AG04450 (cell line): ENCODE measurements at regions not wholly inside any gene's neighbourhood (a gene's known extent, or its start where the extent isn't known, plus 50 kb on each side); places are given as distances from the start of the nearest gene placed in this dataset.

Experiments
- CTCF ChIA-PET: fragments of 300-600, 350-600 bp; formaldehyde crosslinking; extraction: SDS; loops from one replicate; lab custom pipeline; 2022; ENCODE audit warnings: antibody characterized with exemption, inconsistent platforms; lab: Charles Lee
- POLR2A ChIA-PET: fragments of 350-600 bp; formaldehyde crosslinking; extraction: SDS; loops from one replicate; lab custom pipeline; 2021; ENCODE audit warnings: antibody characterized with exemption, inconsistent platforms; lab: Yijun Ruan, JAX
- DNase-seq: peaks from one replicate; pipeline ENCODE4 v3.0.0-alpha.2; 2011; ENCODE audit warnings: low read depth, low spot score
- H3K27ac ChIP-seq: one replicate; pipeline ENCODE4 v1.5.1; 2012; ENCODE audit warnings: low read depth, low read length, control low read depth
- H3K27me3 ChIP-seq: one replicate; pipeline ENCODE4 v1.6.0; 2012; ENCODE audit warnings: low read length; ENCODE audit not compliant: control insufficient read depth, insufficient read depth
- H3K4me3 ChIP-seq: 2 replicates; pipeline ENCODE4 v1.5.1; 2011; ENCODE audit warnings: mild to moderate bottlenecking, low read depth, low read length, control low read depth
- H3K9me3 ChIP-seq: 2 replicates; pipeline ENCODE4 v1.5.1; 2012; ENCODE audit warnings: low read length; ENCODE audit not compliant: control insufficient read depth, insufficient read depth
- TF ChIP-seq, protein P1 (sequence below): IDR thresholded peaks from 2 replicates; pipeline ENCODE4 v1.5.1; 2011; ENCODE audit warnings: low read depth, low read length, control low read depth, inconsistent platforms

DNA sequence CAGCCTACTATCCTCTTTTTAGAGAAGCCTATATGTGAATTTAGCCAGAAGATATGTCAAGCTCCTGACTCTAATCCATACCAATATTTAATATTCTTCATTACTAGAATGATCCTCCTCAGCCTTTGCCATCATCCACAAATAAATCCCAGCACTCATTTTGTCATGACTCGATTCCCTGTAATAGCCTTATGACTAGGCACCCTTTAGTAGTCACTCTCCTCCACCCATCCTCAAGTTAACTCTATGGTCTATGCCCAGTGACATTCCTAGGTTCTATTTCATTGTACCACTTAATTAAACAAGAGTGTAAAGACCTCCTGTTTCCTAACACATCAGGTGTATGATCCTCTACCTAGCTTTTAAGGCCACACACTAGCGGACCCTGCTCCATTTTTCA is 450.4 kb upstream of the CITED2 start:
- H3K27me3 ChIP-seq, result no peaks in the 10 kb centered on the region
- TF ChIP-seq, protein P1, sequence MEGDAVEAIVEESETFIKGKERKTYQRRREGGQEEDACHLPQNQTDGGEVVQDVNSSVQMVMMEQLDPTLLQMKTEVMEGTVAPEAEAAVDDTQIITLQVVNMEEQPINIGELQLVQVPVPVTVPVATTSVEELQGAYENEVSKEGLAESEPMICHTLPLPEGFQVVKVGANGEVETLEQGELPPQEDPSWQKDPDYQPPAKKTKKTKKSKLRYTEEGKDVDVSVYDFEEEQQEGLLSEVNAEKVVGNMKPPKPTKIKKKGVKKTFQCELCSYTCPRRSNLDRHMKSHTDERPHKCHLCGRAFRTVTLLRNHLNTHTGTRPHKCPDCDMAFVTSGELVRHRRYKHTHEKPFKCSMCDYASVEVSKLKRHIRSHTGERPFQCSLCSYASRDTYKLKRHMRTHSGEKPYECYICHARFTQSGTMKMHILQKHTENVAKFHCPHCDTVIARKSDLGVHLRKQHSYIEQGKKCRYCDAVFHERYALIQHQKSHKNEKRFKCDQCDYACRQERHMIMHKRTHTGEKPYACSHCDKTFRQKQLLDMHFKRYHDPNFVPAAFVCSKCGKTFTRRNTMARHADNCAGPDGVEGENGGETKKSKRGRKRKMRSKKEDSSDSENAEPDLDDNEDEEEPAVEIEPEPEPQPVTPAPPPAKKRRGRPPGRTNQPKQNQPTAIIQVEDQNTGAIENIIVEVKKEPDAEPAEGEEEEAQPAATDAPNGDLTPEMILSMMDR, result no peak
- no peak overlapping the region for H3K27ac ChIP-seq
- POLR2A ChIA-PET, result no interaction called here
- CTCF ChIA-PET, result no interaction called here
- H3K9me3 ChIP-seq, result peaks cover 3% of the 10 kb centered on the region; the same call in 1 of the 2 replicates
- no peak for DNase-seq
- no peak overlapping the region for H3K4me3 ChIP-seq

DNA sequence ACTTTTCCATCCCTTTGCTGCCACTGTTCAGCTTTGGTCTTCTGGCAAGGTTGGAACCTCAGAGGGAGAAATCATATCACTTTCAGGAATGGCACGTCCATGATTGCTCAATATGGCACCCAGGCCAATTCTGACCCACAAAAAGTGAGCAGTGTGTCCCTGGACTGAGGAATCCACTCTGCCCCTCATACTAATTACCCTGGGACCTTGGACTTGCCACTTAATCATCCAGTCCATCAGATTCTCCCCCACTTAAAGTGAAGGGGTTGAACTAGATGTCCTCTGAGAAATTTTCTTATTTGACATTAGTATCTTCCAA is 449.3 kb upstream of the CITED2 start:
- CTCF ChIA-PET, result no interaction called here

DNA sequence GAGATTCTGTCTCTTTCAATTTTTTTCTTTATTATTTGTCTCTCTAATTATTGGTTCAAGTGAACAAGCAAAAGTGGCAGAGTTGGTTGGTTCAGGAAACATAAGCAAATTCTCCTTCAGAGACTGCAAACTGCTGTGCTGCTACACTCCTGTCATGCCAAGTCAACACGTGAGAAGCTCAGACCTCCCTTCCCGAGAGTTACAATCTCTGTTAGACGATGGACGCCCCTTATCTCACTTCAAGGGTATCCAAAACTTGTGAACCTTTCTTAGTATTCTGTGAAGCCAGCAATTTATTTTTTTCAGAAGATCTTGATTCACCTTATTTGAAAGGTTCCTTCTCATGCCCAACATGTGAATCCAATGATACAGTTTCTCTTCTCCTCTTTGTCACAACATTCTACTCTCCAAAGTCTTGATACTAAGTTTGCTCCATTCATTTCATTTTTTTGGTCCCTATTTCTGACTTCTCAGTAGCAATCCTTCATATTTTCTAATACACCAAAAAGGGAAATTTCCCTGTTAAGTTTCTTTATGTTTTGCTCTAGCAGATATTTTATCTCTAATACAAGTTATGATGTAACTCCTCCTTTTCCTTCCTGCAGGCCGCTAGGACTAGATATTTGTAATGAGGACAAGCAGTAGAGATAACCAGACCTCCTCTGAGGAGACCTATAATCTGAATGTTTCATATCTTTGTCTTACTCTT is 448.8 kb upstream of the CITED2 start:
- POLR2A ChIA-PET, result no interaction called here
- no peak for DNase-seq
- H3K27me3 ChIP-seq, result no peaks in the 10 kb centered on the region
- CTCF ChIA-PET, result no interaction called here
- TF ChIP-seq, protein P1, result no peak
- H3K9me3 ChIP-seq, result peaks cover 3% of the 10 kb centered on the region; the same call in 1 of the 2 replicates
- H3K4me3 ChIP-seq, result no peak overlapping the region
- H3K27ac ChIP-seq, result no peak overlapping the region

More for the DNA sequence above, 449.3 kb upstream of the CITED2 start:
- Histone ChIP-seq H3K27ac (no peak overlapping the region), H3K9me3 (peaks cover 3% of the 10 kb centered on the region; the same call in 1 of the 2 replicates), H3K4me3 (no peak overlapping the region), H3K27me3 (no peaks in the 10 kb centered on the region)
- no peak for DNase-seq
- POLR2A ChIA-PET, result no interaction called here
- TF ChIP-seq, protein P1, result no peak

DNA sequence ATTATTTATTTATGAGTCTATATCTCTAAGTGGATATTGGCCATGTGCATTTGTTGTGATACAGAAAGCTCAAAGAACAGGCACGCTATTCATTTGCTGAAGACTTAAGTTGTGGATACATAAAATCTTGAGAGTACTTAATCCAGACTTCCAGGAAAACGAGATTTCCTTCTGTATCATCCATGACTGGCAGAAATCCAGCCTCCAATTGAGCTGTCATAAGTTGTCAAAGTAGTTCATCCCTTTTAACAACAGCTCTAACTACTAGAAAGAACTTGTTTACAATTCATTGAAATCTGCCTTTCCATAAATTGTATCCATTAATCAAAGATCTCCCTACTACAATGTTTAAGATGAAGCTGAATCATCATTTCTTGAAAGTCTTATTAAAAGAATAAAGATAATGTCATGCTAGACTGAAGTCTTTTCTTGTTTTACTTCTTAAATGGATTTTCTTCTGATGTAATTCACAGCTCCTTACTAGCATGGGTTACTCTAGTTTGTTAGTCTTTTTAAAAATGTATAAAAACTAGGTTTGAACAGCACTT is 447.3 kb upstream of the CITED2 start:
- Histone ChIP-seq H3K4me3 (no peak overlapping the region), H3K9me3 (peaks cover 3% of the 10 kb centered on the region; the same call in 1 of the 2 replicates), H3K27me3 (no peaks in the 10 kb centered on the region), H3K27ac (no peak overlapping the region)
- ChIA-PET POLR2A (no interaction called here), CTCF (no interaction called here)
- TF ChIP-seq, protein P1, result no peak
- DNase-seq, result no peak

DNA sequence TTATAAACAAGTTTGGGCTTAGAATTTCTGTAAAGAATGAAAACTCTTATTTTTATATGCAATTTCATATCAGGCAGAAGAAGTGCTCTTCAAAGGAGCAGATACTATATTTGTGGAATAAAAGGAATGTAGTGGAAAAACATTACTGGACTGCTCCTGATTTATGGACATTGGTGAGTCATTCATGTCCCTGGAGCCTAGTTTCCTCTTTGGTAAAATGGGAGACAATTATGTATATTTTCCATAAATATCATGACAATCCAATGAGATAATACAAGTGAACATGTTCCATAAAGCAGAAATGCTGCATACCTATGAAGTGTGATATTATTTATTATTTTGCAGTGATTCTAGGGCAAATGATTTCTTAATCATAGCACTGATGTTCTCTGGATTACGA is 445.8 kb upstream of the CITED2 start:
- peaks cover 3% of the 10 kb centered on the region; the same call in 1 of the 2 replicates for H3K9me3 ChIP-seq
- TF ChIP-seq, protein P1, result no peak
- POLR2A ChIA-PET, result no interaction called here
- H3K27ac ChIP-seq, result no peak overlapping the region
- CTCF ChIA-PET, result no interaction called here
- no peak overlapping the region for H3K4me3 ChIP-seq
- DNase-seq, result peak; percentile 20
- no peaks in the 10 kb centered on the region for H3K27me3 ChIP-seq
